ENCODE measurements at regions not wholly inside any gene's neighbourhood (a gene's known extent, or its start where the extent isn't known, plus 50 kb on each side); places are given as distances from the start of the nearest gene placed in this dataset.

DNA sequence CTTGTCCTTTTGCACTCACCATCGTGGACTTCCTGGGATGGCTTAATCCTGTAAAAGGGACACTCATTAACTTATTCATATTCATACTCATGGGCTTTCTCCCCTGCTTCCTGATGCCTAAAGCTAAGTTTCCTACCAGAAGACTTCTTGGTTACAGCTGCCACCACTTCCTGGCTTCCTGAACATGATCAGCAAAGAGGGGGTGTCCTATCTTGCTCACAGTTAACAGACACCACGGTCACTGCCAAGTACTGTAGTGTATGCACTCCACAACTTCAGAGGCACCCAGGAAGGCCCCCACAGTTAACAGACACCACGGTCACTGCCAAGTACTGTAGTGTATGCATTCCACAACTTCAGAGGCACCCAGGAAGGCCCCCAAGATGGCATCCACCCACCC lies 177.8 kb downstream of the SIPA1L2 start (continued):
- TF ChIP-seq, protein P1, sequence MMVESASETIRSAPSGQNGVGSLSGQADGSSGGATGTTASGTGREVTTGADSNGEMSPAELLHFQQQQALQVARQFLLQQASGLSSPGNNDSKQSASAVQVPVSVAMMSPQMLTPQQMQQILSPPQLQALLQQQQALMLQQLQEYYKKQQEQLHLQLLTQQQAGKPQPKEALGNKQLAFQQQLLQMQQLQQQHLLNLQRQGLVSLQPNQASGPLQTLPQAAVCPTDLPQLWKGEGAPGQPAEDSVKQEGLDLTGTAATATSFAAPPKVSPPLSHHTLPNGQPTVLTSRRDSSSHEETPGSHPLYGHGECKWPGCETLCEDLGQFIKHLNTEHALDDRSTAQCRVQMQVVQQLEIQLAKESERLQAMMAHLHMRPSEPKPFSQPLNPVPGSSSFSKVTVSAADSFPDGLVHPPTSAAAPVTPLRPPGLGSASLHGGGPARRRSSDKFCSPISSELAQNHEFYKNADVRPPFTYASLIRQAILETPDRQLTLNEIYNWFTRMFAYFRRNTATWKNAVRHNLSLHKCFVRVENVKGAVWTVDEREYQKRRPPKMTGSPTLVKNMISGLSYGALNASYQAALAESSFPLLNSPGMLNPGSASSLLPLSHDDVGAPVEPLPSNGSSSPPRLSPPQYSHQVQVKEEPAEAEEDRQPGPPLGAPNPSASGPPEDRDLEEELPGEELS (CRISPR knock-in tag; IDR thresholded peaks at IDR 0.05): no peak
- TF ChIP-seq CREB1 (CRISPR knock-in tag; IDR thresholded peaks at IDR 0.05): no peak
- no peak for TF ChIP-seq ZNF512 (CRISPR knock-in tag; IDR thresholded peaks at IDR 0.05; ENCODE audit: borderline replicate concordance)
- TF ChIP-seq, protein P2, sequence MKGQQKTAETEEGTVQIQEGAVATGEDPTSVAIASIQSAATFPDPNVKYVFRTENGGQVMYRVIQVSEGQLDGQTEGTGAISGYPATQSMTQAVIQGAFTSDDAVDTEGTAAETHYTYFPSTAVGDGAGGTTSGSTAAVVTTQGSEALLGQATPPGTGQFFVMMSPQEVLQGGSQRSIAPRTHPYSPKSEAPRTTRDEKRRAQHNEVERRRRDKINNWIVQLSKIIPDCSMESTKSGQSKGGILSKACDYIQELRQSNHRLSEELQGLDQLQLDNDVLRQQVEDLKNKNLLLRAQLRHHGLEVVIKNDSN (CRISPR knock-in tag; IDR thresholded peaks at IDR 0.05): no peak

DNA sequence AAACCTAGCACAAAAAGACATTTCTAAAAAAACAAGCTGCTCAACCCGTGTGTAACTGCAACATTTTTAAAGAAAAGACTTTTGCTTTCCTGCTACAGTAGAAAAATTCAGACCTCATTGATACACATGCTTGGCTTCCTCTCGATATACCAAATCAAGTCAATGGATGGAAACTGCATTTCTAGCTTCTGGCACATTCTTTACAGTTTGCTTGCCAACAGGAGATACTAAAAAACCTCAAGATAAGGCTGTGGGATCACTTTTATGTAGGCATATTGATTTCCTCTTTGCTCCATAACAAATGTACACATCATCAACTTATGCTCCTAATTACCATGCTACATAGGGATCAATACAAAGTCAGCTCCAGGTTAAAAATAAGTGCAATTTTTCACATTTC lies 178.4 kb downstream of the SIPA1L2 start:
- TF ChIP-seq ZNF121 (CRISPR knock-in tag; IDR thresholded peaks at IDR 0.05) (no peak), ZSCAN18 (CRISPR knock-in tag; IDR thresholded peaks at IDR 0.05) (no peak), NFYB (CRISPR knock-in tag; conservative IDR thresholded peaks at IDR 0.05; ENCODE audit: low read depth) (no peak), ZNF396 (CRISPR knock-in tag; IDR thresholded peaks at IDR 0.05; ENCODE audit: borderline replicate concordance) (no peak), HMGXB4 (CRISPR knock-in tag; IDR thresholded peaks at IDR 0.05) (no peak), ZNF232 (CRISPR knock-in tag; IDR thresholded peaks at IDR 0.05) (no peak), JAZF1 (CRISPR knock-in tag; IDR thresholded peaks at IDR 0.05) (no peak), ZNF138 (CRISPR knock-in tag; conservative IDR thresholded peaks at IDR 0.05) (no peak), ELF4 (CRISPR knock-in tag; IDR thresholded peaks at IDR 0.05; ENCODE audit: low read depth) (no peak)
- ATAC-seq (no peak), DNase-seq (ENCODE audit: low spot score) (no peak)
- POLR2A ChIA-PET: no interaction called here
- CTCF ChIA-PET: no interaction called here
- Mint-ChIP-seq H3K36me3 (no peaks in the 10 kb centered on the region), H3K27ac (peak overlapping the region; percentile 20; the same call in 1 of the 2 replicates), H3K27me3 (ENCODE audit: low read depth) (no peaks in the 10 kb centered on the region; the same call in 1 of the 2 replicates), H3K4me1 (peaks cover 22% of the 10 kb centered on the region), H3K4me3 (no peak overlapping the region), H3K9me3 (peaks cover 6% of the 10 kb centered on the region; the same call in 1 of the 2 replicates)

GRCh38 chr1:232450615-232451014 lies 179.3 kb downstream of the SIPA1L2 start:
- H3K27me3 Mint-ChIP-seq (ENCODE audit: low read depth): no peaks in the 10 kb centered on the region; the same call in 1 of the 2 replicates
- peaks cover 6% of the 10 kb centered on the region; the same call in 1 of the 2 replicates for H3K9me3 Mint-ChIP-seq
- DNase-seq (ENCODE audit: low spot score): no peak
- H3K27ac Mint-ChIP-seq: no peak overlapping the region
- peaks cover 17% of the 10 kb centered on the region for H3K4me1 Mint-ChIP-seq
- no peaks in the 10 kb centered on the region for H3K36me3 Mint-ChIP-seq
- POLR2A ChIA-PET: no interaction called here
- no peak overlapping the region for H3K4me3 Mint-ChIP-seq
- CTCF ChIA-PET: no interaction called here
- no peak for ATAC-seq
- no peak for TF ChIP-seq ZNF671 (CRISPR knock-in tag; IDR thresholded peaks at IDR 0.05)
- no peak for TF ChIP-seq FOXP1 (CRISPR knock-in tag; IDR thresholded peaks at IDR 0.05; ENCODE audit: borderline replicate concordance)
- TF ChIP-seq TEAD1 (CRISPR knock-in tag; IDR thresholded peaks at IDR 0.05): no peak
- TF ChIP-seq, protein P3, sequence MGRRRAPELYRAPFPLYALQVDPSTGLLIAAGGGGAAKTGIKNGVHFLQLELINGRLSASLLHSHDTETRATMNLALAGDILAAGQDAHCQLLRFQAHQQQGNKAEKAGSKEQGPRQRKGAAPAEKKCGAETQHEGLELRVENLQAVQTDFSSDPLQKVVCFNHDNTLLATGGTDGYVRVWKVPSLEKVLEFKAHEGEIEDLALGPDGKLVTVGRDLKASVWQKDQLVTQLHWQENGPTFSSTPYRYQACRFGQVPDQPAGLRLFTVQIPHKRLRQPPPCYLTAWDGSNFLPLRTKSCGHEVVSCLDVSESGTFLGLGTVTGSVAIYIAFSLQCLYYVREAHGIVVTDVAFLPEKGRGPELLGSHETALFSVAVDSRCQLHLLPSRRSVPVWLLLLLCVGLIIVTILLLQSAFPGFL (CRISPR knock-in tag; IDR thresholded peaks at IDR 0.05; ENCODE audit: borderline replicate concordance): no peak
- no peak for TF ChIP-seq KAT7 (CRISPR knock-in tag; IDR thresholded peaks at IDR 0.05; ENCODE audit: borderline replicate concordance)
- no peak for TF ChIP-seq JAZF1 (CRISPR knock-in tag; IDR thresholded peaks at IDR 0.05)
- TF ChIP-seq SP1 (CRISPR knock-in tag; conservative IDR thresholded peaks at IDR 0.05): no peak
- no peak for TF ChIP-seq ZNF121 (CRISPR knock-in tag; IDR thresholded peaks at IDR 0.05)
- no peak for TF ChIP-seq GTF2I (CRISPR knock-in tag; conservative IDR thresholded peaks at IDR 0.05)
- TF ChIP-seq NFE2L1 (CRISPR knock-in tag; IDR thresholded peaks at IDR 0.05): no peak
- TF ChIP-seq FOXJ3 (CRISPR knock-in tag; IDR thresholded peaks at IDR 0.05; ENCODE audit: borderline replicate concordance): no peak
- TF ChIP-seq ESRRA (CRISPR knock-in tag; IDR thresholded peaks at IDR 0.05; ENCODE audit: borderline replicate concordance): no peak
- TF ChIP-seq SOX15 (CRISPR knock-in tag; IDR thresholded peaks at IDR 0.05): no peak
- no peak for TF ChIP-seq CDX4 (CRISPR knock-in tag; IDR thresholded peaks at IDR 0.05; ENCODE audit: borderline replicate concordance)
- TF ChIP-seq IRF2 (CRISPR knock-in tag; IDR thresholded peaks at IDR 0.05; ENCODE audit: borderline replicate concordance, low read depth): no peak
